Right atrium auricular region (tissue), 2 donors: ENCODE measurements at regions not wholly inside any gene's neighbourhood (a gene's known extent, or its start where the extent isn't known, plus 50 kb on each side); places are given as distances from the start of the nearest gene placed in this dataset.
"Not testable (repeated sequence)": the region's sequence is repeated elsewhere in the genome, so short reads cannot be mapped to it uniquely, and the experiment has no call there.

ENCODE experiments used
- DNase-seq: peaks from one replicate; pipeline ENCODE4 v3.0.0-alpha.2; 2019; ENCODE audit warnings: low spot score
- H3K27ac ChIP-seq, 2 donors: fragments of 200-600 bp; sonication (generic); 1 replicate in 1 of 2; 2 replicates in 1 of 2; pipeline ENCODE4 v1.5.1; 2016 to 2019
- H3K27me3 ChIP-seq, 2 donors: fragments of 200-600 bp; sonication (generic); one replicate each; pipeline versions ENCODE4 v1.5.1 to v1.6.0; 2017 to 2019
- H3K36me3 ChIP-seq: fragments of 200-600 bp; sonication (generic); one replicate; pipeline ENCODE4 v1.5.1; 2016
- H3K4me1 ChIP-seq, 2 donors: fragments of 200-600 bp; sonication (generic); one replicate each; pipeline versions ENCODE4 v1.5.1 to v1.6.0; 2017 to 2019
- H3K4me3 ChIP-seq, 2 donors: fragments of 200-600 bp; sonication (generic); 1 replicate in 1 of 2; 2 replicates in 1 of 2; pipeline ENCODE4 v1.5.1; 2017 to 2019; ENCODE audit warnings: mild to moderate bottlenecking in 1 of 2, moderate library complexity in 1 of 2
- H3K9me3 ChIP-seq, 2 donors: fragments of 200-600 bp; sonication (generic); one replicate each; pipeline ENCODE4 v1.5.1; 2019
- CTCF ChIP-seq, 2 donors: fragments of 200-600 bp; sonication (generic); IDR thresholded peaks; one replicate each; pipeline ENCODE4 v1.5.1; 2019; ENCODE audit warnings: antibody characterized with exemption in 2 of 2

- Histone ChIP-seq H3K4me1 (no peaks in the 10 kb centered on the region), H3K9me3 (no peaks in the 10 kb centered on the region), H3K4me3 (no peak overlapping the region), H3K27ac (no peak overlapping the region), H3K27me3 (no peaks in the 10 kb centered on the region), H3K36me3 (no peaks in the 10 kb centered on the region)
- no peak for DNase-seq
- TF ChIP-seq CTCF (IDR thresholded peaks at IDR 0.05): no peak
These were observed 110.0 kb upstream of the PABPC3 start for GRCh38 chr13:24985896-24986295.

GRCh38 chr13:24986826-24987225 lies 109.1 kb upstream of the PABPC3 start:
- peak; percentile 50 for DNase-seq
- Histone ChIP-seq H3K4me3 (no peak overlapping the region), H3K9me3 (no peaks in the 10 kb centered on the region), H3K36me3 (no peaks in the 10 kb centered on the region), H3K4me1 (no peaks in the 10 kb centered on the region), H3K27ac (no peak overlapping the region), H3K27me3 (no peaks in the 10 kb centered on the region)
- TF ChIP-seq CTCF (IDR thresholded peaks at IDR 0.05): no peak

GRCh38 chr13:24989959-24990358 lies 106.0 kb upstream of the PABPC3 start:
- not testable (repeated sequence) for H3K36me3 ChIP-seq, H3K27me3 ChIP-seq, H3K27ac ChIP-seq, H3K4me1 ChIP-seq, H3K4me3 ChIP-seq, DNase-seq, H3K9me3 ChIP-seq

- H3K4me1 ChIP-seq, H3K27ac ChIP-seq, H3K4me3 ChIP-seq, H3K36me3 ChIP-seq, H3K27me3 ChIP-seq, H3K9me3 ChIP-seq, DNase-seq: not testable (repeated sequence)
These were observed 103.0 kb upstream of the PABPC3 start for GRCh38 chr13:24992946-24993345.

- H3K4me3 ChIP-seq: no peak overlapping the region
- H3K36me3 ChIP-seq: no peaks in the 10 kb centered on the region
- no peaks in the 10 kb centered on the region for H3K9me3 ChIP-seq
- H3K4me1 ChIP-seq: no peaks in the 10 kb centered on the region
- H3K27me3 ChIP-seq: no peaks in the 10 kb centered on the region
- H3K27ac ChIP-seq: no peak overlapping the region
- DNase-seq: no peak
- peak; percentile 66 to 83 for TF ChIP-seq CTCF (IDR thresholded peaks at IDR 0.05)
These were observed 100.6 kb upstream of the PABPC3 start for GRCh38 chr13:24995225-24995804.

- no peaks in the 10 kb centered on the region for H3K36me3 ChIP-seq
These were observed 98.5 kb upstream of the PABPC3 start for GRCh38 chr13:24997367-24997967.

More at GRCh38 chr13:24997367-24997967, 98.5 kb upstream of the PABPC3 start:
- no peak for DNase-seq
- peak; percentile 65 to 78 for TF ChIP-seq CTCF (IDR thresholded peaks at IDR 0.05)
- no peak overlapping the region for H3K27ac ChIP-seq
- H3K27me3 ChIP-seq: no peaks in the 10 kb centered on the region
- no peak overlapping the region for H3K4me3 ChIP-seq
- no peaks in the 10 kb centered on the region for H3K9me3 ChIP-seq
- H3K4me1 ChIP-seq: no peaks in the 10 kb centered on the region
